LNCAP (cell line): ENCODE measurements at regions not wholly inside any gene's neighbourhood (a gene's known extent, or its start where the extent isn't known, plus 50 kb on each side); places are given as distances from the start of the nearest gene placed in this dataset.

Experiments
- CTCF ChIP-seq: fragments of 450-650 bp; IDR thresholded peaks from 2 replicates; pipeline ENCODE4 v1.5.1; 2017; ENCODE audit warnings: mild to moderate bottlenecking

DNA sequence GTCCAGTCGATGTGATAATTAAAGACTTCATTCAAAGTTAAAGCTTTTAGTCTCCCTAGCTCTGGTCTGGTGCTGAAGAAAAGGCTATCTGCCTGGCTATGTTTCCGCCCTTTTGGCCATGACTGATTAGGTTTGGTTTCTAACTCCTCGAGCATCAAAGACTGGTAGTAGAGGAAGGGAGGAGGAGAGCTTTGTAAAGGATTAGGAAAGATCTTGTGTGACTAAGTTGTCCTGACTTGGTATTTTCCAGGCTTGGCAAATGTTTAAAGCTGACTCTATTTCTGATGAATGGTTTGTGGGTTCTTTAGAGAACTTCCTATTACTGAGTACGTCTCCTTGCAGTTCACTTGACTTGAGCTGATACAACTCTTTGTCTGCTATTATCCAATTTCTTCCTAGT, 312.9 kb downstream of the GJA1 start:
- no peak for TF ChIP-seq CTCF

- no peak for TF ChIP-seq CTCF
These were observed 313.4 kb downstream of the GJA1 start for GRCh38 chr6:121748850-121749249.

DNA sequence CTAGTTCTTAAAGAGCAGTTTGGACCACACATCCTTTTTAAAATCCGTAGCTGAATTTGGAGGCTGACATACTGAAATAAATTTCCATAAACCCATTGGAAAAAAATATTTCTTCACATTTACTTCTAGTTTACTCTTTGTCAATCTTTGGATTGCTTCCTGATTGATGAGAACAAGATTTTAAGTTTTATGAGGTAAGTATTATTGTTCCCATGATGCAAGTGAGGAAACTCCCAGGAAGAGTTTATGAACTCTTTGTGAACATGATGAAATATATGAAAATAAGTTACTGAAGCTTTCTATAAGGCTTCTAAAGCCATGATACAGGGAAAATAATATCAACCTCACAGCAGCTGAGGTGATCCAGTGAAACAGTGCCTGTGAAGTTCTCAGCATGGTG, 320.0 kb downstream of the GJA1 start:
- no peak for TF ChIP-seq CTCF

GRCh38 chr6:121756666-121757065, 321.2 kb downstream of the GJA1 start:
- no peak for TF ChIP-seq CTCF

DNA sequence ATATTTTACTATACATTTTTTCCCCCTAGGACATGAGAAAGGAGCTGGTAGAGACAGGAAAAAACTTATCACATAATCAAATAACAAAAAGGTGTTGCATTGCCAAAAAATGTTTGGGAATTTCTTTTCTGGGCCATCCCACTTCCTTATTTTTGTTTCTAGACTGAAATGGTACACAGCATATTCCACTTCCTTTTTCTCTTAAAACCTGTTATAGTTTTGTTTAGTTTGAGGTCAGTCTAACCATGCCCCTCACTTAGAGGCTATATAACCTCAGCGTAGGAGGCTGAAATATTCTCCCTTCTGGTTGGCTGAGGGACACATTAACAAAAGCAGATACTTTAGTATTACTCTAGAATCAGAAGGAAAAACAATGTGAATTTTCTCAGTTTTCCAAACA, 323.9 kb downstream of the GJA1 start:
- TF ChIP-seq CTCF, result no peak

GRCh38 chr6:121760191-121760590, 324.7 kb downstream of the GJA1 start:
- no peak for TF ChIP-seq CTCF

DNA sequence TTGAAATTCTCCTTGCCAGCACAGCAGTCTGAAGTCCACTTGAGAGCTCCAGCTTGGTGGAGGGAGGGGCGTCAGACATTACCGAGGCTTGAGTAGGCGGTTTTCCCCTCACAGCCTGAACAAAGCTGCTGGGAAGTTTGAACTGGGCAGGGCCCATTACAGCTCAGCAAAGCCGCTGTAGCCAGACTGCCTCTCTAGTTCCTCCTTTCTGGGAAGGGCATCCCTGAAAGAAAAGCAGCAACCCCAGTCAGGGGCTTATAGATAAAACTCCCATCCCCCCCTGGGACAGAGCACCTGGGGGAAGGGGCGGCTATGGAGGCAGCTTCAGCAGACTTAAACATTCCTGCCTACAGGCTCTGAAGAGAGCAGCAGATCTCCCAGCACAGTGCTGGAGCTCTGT, 325.3 kb downstream of the GJA1 start:
- TF ChIP-seq CTCF, result no peak

DNA sequence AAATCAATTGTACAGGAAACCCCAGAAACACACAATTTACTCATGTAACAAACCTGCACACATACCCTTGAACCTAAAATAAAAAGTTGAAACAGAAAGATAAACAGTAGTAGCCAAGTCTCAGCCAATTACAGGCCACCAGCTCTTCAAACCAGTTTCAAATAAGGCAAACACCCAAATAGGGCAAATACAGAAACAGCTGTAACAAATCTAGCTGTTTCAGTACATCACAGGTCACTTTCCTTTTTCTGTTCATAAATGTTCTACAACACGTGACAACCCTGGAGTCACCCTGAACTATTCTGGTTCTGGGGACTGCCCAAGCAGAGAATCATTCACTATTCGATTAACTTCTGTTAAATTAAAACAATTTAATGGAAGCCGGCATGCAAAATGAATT, 329.0 kb downstream of the GJA1 start:
- TF ChIP-seq CTCF, result no peak
